GM18909 (cell line): ENCODE measurements at regions not wholly inside any gene's neighbourhood (a gene's known extent, or its start where the extent isn't known, plus 50 kb on each side); places are given as distances from the start of the nearest gene placed in this dataset.
"Not testable (repeated sequence)": the region's sequence is repeated elsewhere in the genome, so short reads cannot be mapped to it uniquely, and the experiment has no call there.

ENCODE experiments used
- ATAC-seq: cut with Tn5 transposase; IDR thresholded peaks from one replicate; pipeline ENCODE4 v1.9.1; 2021; ENCODE audit warnings: mild to moderate bottlenecking; ENCODE audit not compliant: unreplicated experiment, poor library complexity

DNA sequence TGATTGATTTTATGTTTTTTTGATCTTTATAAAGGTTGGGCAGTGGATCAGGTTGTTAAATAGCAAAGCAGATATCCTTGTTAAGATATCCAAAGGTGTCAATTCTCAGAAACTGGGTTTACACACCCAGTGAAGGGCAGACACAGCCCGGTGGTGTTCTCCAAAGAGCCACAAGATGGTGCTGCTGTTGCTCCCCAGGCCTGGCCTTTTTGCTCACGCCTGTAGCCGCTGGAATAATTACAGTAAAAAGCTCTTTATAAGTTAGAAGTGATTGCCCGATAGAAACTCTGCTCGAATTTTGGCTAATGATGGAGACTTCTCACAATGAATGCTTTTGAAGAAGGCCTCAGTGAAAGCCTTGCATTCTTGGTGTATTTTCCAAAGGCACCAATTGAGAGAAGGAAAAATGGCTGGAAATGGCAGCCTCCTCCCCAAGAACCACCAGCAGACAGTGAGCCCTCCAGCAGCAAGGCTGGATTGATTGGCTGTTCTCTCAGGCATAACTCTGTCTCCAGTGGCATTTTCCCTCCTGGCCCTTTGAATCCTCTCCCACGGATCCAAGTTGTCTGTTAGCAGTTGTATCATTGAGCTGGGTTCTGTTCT lies 120.5 kb upstream of the CHD6 start:
- ATAC-seq: no peak

DNA sequence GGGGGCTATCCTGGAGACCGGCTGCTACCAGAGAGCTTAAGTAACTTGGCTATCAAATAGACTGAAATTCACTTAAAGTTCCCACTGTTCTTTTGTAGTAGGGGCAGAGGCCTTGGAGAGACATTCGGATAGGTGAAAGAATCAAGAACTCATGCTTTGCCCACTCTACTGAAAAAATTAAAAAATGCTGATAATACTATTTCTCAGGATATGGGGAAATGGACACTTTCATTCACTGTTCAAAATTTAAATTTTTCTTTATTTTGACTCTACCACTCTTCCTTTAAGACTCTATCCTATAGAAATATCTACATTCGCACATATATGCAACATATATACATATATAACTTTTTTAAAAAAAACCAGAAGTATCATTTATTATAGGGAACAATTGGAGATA lies 117.8 kb upstream of the CHD6 start:
- ATAC-seq: no peak

DNA sequence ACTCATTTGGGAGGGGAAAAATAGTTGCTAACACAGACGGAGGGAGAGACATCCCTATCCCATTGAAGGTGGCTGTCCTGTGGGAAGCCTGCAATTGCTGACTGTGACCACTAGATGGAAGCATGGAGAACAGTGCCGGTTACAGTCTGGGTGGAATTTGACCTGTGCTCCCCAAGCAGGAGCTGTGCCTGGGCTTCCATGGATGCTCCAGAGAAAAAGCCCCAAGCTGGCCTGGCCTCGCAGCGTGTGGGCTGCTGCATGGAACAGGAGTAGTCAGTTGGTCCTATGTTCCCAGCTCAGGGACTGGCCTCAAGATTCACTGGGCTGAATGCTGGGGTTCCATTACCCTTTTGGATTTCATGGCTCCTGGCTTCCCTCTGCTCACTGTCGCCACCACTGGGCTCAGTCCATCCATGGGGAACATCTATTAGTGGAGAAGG lies 116.3 kb upstream of the CHD6 start:
- no peak for ATAC-seq

DNA sequence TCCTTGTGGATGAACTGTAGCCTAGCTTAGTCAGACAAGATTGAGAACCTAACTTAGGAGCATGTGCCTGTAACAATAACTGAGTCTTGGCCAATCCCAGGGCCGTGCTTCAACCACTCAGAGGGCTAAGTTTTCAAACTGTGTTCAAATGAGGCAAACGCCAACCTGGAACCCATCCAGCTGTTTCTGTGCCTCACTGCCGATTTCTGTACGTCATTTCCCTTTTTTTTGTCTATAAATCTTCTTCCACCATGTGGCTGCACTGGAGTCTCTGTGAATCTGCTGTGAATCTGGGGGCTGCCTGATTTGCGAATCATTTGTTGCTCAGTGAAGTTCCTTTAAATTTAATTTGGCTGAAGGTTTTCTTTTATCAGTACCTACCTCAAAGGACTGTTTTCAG lies 115.0 kb upstream of the CHD6 start:
- ATAC-seq: no peak

DNA sequence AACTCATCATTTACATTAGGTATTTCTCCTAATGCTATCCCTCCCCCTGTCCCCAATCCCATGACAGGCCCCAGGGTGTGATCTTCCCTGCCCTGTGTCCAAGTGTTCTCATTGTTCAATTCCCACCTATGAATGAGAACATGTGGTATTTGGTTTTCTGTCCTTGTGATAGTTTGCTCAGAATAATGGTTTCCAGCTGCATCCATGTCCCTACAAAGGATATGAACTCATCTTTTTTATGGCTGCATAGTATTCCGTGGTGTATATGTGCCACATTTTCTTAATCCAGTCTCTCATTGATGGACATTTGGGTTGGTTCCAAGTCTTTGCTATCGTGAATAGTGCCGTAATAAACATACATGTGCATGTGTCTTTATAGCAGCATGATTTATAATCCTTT lies 113.0 kb upstream of the CHD6 start:
- ATAC-seq: not testable (repeated sequence)

DNA sequence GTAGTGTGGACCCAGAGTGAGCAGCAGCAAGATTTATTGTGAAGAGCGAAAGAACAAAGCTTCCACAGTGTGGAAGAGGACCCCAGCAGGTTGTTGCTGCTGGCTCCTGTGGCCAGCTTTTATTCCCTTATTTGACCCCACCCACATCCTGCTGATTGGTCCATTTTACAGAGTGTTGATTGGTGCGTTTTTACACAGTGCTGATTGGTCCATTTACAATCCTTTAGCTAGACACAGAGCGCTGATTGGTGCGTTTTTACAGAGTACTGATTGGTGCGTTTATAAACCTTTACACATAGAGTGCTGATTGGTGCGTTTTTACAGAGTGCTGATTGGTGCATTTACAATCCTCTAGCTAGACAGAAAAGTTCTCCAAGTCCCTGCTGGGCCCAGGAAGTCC lies 109.5 kb upstream of the CHD6 start:
- ATAC-seq: not testable (repeated sequence)

DNA sequence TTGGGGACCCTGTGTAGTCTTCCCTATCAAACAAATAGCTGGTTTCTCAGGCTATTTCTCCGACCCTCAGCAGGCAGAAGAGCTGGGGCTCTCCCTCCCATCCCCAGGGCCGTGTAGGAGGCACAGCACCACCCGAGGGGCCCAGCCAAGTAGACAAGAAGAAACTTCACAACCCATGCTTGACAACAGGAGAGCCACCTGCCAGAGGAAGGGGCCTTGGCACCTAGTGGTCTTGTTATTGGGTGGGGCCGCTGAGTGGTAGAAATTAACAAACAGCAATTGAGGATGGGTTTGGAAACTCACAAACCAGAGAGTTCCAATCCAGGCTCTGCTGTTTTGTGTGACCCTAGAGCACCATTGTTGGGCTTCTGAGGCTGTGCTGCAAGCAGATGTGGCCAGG lies 108.5 kb upstream of the CHD6 start:
- no peak for ATAC-seq

DNA sequence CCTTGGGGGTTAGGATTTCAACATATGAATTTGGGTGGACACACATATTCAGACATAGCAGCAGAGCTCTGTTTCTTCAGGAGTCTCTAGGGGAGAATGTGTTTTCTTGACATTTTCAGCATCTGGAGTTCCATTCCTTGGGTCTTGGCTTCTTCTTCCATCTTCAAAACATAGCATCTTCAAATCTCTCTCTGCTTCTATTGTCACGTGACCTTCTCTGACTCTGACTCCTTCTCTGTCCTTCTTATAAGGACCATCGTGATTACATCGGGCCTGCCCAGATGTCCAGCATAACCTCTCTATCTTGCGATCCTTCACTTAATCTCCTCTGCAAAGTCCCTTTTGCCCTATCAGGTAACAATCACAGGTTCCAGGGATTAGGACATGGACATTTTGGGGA lies 101.0 kb upstream of the CHD6 start:
- ATAC-seq: no peak

DNA sequence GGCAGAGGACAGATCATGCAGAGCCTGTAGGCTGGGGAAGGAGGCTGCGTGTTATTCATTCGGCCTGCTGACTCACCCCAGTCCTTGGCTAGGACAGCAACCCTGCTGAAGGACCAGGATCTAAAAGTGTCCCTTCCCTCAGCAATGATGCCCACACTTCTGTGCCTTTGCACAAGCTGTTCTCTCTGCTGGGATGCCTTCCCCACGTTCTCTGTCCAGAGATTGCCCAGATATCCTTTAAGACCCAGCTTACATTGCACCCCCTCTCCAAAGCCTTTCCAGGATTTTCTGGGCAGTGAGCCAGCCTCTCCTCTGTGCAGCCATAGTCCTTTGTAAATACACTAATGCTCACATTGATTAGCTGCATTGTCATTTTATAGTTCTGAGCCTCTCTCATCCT lies 99.3 kb upstream of the CHD6 start:
- no peak for ATAC-seq

DNA sequence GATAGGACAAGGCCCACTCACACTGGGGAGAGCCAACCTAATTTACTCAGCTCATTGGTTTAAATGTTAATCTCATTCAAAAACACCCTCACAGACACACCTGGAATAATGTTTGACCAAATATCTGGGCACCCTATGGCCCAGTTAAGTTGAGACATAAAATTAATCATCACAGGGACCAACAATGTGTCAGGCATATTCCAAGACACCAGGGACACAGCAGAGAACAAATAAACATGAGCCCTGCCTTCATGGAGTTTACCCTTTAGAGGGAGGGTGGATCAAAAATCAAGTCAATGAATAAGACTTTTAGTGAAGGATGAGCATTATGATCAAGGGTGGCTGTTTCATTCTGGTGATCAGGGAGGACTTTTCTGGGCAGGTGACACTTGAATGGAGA lies 98.7 kb upstream of the CHD6 start:
- no peak for ATAC-seq

DNA sequence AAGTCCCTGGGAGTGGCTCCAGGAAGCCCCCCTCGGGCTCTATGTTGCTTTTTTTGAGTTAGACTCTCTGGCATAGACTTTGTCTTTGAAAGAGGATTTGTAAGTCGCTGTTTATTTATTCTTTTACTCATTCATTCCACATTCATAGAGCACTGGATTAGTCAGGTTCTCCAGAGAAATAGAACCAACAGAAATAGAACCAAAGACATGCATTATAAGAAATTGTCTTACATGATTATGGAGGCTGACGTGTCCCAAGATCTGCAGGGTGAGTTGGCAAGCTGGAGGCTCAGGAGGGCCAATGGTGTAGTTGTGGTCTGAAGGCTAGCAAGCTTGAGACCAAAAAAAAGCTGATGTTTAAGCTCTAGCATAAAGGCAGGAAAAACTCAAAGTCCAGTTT lies 98.3 kb upstream of the CHD6 start:
- no peak for ATAC-seq

DNA sequence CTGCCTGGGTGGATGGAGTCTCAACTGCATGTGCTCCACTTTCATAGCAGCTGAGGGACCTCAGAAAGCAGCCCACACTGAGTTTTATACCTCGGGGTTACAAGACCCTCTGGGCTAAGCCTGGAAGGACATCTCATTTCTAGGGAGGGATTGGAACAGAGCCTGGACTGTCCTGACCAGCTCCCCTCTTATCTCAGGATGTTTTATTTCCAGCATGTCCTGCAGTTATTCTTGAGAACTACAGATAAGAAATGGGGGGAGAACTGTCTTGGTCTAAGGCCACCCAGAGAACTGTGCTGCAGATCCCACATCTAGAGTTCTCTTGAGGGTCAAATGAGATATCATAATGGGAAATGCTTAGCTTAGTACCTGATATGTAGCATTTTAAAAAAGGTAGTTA lies 97.3 kb upstream of the CHD6 start:
- no peak for ATAC-seq

DNA sequence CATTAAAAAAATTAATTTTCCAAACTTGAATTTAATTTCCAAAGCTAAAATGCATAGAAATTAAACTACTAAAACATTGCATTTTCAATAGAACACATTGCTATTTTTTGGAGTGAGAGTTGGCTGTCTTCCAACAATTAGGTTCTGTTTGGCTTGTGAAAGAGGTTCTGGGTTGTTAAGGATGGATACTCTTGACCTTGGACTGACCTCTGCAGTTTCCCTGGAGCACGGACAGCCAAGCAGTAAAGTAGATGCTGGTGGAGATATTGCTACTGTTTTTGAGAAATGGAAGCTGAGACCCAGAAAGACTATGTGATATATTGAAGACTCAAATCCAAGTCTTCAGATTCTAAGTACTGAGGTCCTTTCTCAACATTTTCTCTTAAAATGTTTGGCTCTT lies 95.9 kb upstream of the CHD6 start:
- no peak for ATAC-seq

DNA sequence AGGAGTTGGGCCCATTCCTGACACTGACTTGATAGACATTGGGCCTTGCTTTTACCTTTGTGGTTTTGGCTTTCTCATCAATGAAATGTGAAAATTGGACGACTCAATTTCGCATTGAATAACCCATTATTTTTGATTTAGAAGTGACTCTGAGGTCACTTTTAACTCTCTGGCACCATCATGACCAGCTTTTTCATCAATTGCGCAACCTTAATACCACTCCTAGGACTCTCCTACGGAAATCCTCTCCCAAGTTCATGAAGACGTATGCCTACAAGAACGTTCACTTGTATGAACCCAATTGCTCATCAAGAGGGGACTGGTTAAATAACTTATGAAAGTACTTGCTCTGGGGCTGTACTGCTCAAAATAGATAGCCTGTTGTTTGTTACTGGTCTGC lies 86.7 kb upstream of the CHD6 start:
- ATAC-seq: no peak

DNA sequence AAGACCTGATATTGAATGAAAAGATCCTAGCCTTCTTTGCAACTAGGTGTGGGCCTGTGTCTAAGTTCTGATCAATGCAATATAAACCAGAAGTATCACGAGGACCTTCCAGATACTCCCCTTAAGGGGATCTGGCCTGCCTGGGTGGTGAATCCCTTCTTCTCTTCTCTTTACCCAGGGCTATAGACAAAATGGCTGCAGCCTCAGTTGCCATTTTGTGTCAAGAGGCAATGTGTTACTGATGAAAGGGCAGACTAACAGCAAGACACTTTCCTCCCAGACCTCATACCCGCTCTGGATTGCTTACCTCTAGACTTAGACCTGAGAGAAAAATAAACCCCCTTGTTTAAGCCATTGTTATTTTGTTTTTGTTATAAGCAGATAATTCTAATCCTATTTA lies 84.5 kb upstream of the CHD6 start:
- no peak for ATAC-seq

DNA sequence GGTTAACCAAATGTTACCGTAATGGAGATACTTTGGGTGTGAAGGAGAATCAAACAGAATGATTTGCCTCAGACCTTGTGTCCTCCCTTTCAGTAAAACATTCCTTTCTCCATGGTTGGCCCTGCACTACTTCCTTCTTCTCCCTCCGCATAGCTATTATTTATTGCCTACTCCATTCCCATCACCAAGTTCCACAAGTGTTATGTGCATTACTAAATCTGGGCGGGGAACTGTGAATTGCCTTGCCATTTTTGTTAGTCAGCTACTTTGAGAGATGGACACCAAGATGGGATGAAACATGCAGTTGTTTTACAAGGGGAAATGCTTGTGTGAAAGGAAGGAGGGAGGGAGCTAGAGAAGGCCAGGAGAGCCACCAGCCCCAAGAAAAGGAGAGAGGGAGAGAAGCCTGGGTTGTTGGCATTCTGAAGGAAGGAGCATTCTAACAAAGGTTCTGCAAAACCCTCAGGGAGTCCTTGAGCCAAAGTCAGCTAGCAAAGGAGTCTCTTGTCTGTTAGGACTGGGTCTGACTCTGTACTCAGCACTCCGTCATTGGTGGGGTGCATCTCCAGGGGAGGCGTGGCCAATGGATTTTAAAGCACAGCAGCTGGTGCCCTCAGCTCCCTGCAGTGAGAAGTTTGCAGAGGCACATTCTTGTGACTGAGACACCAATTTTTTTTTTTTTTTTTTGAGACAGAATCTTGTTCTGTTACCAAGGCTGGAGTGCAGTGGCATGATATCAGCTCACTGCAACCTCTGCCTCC lies 83.6 kb upstream of the CHD6 start:
- no peak for ATAC-seq

DNA sequence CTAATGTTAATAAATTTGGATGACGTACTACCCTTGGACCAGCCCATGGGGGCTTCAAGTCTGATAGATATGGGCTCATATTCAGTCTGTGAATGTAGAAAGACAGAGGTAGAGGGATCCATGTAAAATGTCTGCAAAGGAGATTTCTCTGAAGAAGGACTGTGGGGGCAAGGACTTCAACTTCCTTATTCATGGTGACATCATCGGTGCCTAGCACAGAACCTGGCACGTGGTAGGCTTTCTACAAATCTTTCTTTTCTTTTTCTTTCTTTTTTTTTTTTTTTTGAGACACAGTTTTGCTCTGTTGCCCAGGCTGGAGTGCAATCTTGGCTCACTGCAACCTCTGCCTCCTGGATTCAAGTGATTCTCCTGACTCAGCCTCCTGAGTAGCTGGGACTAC lies 81.5 kb upstream of the CHD6 start:
- ATAC-seq: not testable (repeated sequence)

DNA sequence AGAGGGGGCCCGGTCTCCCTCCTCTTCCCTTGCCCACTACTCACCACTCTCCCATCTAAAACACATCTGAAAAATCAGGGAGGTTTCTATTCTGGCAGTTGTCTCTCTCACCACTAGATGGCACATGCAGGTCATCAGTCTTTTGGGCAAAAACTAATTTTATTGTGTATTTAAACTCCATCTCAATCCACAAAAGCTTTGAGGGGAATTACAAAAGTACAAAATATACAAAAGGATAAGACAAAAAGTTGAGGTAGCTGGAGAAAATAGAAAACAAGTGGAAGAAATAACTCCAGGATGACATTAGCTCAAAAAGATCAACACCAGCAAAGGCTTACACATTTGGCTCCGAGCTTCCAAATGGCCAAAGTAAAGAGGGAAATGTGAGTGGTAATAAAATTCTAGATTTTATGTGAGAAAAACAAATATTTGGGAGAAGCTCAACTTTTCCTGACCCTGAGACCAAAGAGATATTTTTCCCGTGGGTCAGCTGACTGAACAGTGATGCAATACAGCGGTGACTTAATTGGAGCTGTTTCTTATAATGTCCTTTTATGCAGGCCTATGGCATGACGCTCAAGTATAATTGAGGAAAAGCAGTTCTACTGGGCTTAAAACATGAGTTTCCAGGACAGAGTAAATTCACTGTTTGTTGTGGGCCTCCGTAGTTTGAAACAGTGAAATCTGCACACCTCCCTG lies 79.8 kb upstream of the CHD6 start:
- ATAC-seq: no peak

DNA sequence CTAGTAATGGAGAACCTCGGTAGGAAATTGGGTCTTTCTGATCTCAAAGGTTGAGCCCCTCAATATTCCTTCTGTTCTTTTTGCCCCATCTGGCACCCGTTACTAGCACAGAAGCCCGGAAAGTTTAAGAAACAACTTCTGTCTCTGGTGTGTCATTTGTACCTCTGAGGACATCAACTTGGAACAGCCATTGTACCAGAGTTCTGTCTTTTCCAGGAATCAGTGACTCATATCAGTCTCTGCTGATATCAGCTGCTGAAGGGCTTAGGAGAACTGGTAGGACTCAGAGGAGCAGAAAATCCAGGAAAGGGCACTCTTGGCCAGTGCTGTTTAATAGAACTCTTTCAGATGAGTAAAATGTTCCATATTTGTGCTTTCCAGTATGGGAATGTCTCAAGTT lies 78.3 kb upstream of the CHD6 start:
- no peak for ATAC-seq

DNA sequence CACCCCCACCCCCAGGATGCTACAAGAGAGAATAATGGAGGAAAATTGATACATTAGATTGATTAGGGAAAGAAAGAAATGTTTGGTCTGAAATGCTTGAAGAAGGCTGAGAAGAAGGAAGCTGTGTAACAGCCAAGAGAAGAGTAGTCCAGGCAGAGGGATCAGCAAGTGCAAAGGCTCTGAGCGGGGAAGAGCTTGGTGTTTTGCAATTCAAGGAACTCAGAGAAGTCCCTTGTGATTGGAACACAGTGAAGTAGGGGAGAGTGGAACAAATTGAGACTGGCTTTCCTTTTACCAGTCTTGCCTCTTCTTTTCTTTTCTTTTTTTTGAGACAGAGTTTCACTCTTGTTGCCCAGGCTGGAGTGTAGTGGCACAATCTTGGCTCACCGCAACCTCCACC lies 76.6 kb upstream of the CHD6 start:
- no peak for ATAC-seq

DNA sequence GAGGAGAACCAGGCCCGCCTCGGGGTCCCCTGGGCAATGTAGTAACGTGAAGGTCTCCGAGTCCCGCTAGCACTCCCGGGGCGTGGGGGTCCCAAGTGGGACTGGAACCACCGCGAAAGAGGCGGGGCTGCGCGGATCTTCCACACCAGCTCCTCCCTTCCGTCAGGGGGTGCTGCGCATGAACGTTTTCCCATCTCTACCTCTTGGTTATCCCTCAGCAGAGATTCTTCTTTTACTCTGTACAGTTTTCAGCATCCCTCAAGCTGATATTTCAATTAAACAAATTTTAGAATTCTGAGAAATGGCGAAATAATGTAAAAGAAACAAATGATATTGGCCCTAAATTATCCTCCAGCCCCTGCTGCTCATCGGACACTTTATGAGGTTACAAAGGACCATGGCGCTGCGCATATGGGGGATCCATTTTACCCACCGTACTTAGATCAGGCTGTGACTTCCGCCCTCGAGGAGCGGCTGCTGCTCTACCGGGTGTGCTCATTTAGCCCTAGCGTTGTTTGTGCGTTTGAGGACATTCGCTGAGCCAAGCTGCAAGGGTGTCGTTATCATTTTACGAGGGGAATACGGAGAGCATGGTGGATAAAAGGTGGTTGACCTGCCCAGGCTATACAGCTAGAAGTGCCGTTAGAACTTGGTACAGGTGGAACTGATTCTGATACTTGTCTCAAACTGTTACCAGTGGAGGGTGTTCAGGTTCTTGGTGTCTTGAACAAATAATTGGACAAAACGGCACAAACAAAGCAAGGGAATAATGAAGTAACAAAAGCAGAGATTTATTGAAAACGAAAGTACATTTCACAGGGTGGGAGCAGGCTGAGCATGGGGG lies 75.2 kb upstream of the CHD6 start:
- ATAC-seq: peak; percentile 88
